ENCODE measurements at regions not wholly inside any gene's neighbourhood (a gene's known extent, or its start where the extent isn't known, plus 50 kb on each side); places are given as distances from the start of the nearest gene placed in this dataset.

DNA sequence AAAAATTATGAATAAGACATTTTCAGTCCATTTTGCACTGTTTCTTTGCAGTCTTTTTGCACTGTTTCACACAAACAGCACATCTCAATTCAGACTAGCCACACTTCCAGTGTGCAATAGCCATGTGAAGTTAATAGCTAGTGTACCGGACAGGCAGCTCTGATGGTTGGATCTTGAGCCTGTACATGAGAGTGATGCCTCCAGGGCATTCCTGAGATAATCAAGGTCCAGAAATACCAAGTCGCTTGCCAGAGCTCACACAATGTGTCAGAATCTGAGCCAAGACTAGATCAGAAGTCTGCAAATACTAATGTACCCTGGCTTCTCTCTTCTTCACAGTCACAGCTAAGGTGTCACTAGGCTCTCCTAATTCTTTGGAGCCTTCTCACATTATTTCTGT is 180.2 kb downstream of the OSR1 start:
- TF ChIP-seq POLR2AphosphoS5 (IDR thresholded peaks at IDR 0.05) = no peak
- TF ChIP-seq, protein P1, sequence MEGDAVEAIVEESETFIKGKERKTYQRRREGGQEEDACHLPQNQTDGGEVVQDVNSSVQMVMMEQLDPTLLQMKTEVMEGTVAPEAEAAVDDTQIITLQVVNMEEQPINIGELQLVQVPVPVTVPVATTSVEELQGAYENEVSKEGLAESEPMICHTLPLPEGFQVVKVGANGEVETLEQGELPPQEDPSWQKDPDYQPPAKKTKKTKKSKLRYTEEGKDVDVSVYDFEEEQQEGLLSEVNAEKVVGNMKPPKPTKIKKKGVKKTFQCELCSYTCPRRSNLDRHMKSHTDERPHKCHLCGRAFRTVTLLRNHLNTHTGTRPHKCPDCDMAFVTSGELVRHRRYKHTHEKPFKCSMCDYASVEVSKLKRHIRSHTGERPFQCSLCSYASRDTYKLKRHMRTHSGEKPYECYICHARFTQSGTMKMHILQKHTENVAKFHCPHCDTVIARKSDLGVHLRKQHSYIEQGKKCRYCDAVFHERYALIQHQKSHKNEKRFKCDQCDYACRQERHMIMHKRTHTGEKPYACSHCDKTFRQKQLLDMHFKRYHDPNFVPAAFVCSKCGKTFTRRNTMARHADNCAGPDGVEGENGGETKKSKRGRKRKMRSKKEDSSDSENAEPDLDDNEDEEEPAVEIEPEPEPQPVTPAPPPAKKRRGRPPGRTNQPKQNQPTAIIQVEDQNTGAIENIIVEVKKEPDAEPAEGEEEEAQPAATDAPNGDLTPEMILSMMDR (IDR thresholded peaks at IDR 0.05) = no peak

All from gastroesophageal sphincter (tissue), 3 donors.